Activated CD4-positive, alpha-beta T cell treated with anti-CD3 and anti-CD28 coated beads, Interleukin-2, Interleukin-6, amounts not matched to agents 100 ng/mL and 50 ng/mL, durations not matched to agents 16 hours and 8 hours (primary cell): ENCODE measurements at regions not wholly inside any gene's neighbourhood (a gene's known extent, or its start where the extent isn't known, plus 50 kb on each side); places are given as distances from the start of the nearest gene placed in this dataset.

ENCODE experiments used
- DNase-seq: peaks from one replicate; pipeline ENCODE4 v3.0.0-alpha.2; 2020

DNA sequence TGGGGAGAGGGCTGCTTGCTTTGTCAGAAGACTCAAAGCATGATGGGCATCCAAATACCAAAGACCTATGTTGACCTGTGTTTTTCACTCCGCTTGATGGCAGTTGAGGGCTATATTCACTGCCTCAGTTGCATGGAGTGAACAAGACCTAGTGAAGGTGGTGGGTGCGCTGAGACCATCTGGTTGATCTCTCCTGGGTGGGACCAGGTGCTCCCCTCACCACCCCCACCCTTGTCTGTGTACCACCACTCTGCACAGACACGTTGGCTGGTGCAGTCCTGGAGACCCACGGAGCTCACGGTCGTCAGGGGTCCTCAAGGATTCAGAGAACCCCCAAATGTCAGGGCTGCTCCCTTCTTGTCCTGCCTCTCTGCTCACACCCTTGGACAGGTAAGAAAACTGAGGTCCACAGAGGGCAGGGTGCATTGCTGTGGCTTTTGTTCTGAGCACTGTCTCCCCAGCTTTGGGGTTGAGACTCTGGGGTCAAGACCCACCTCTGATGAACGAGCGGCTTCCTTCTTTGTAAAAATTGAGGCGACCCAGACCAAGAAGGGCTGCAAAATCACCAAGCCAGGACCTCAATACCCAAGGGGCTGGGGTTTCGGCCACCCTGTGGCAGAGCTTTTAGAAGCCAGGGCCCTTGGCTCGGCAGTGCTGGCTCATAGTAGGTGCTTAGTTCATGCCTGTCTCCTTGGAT lies 166.3 kb upstream of the RTL1 start:
- DNase-seq = no peak

DNA sequence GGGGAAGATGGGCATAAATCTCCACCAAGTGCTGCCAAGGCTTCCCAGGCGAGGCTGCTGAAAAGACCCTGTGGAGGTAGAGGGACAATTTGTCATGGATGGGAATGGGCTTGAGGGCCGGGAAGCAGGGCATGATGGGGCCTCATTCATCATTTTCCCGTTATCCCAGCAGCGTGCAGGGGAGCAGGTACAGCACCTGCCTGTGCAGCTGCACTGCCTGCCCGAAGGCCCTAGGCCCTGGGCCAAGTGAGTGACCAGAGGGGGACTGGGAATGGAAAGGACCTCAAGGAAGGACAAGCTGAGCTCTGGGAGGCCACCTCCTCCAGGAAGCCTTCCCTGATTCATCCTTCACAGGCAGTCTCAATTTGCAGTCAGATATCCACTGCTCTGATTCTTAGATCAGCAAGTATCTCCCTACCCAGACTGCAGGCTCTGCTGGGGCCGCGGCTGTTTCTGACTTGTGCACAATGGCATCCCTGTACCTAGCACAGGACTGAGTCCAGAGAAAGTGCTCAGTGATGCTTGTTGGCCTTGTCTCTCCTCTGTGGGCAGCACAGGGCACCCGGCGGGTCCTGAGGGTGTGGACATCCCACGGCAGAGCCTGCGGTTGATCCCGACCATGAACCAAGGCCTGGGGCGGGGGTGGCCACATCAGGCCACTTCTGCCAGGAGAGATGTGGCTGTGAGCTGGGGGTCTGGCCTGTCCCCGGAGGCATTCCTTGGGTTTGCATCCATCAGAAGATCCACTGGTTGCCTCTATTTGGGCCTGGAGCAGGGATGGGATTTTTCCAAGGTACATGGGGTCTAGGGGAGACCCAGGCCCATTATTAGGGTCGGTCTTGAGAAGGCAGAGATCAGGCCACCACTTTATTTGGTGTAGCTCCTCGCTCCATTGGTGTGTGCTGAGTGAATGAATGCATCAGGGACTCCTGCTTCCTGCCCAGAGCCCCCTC lies 167.3 kb upstream of the RTL1 start:
- no peak for DNase-seq

DNA sequence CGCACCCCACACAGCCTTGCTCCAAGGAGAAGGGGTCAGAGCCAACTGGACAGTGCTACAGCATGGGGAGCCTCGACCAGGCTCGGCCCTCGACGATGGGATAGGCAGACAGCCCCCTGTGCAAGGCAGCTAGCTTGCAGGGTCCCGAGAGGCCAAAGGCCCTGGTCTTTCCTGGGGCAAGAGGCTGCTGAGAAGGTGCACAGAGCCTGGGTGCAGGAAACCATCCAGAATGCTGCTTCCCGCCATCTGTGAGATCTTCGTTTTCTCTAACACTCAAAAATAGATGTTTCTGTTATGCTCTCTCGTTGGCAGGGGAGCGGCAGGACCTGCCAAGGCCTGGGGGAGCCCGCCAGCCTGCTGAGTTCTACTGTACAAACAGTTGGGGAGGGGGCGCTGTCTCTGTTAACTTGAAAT lies 168.0 kb upstream of the RTL1 start:
- no peak for DNase-seq

DNA sequence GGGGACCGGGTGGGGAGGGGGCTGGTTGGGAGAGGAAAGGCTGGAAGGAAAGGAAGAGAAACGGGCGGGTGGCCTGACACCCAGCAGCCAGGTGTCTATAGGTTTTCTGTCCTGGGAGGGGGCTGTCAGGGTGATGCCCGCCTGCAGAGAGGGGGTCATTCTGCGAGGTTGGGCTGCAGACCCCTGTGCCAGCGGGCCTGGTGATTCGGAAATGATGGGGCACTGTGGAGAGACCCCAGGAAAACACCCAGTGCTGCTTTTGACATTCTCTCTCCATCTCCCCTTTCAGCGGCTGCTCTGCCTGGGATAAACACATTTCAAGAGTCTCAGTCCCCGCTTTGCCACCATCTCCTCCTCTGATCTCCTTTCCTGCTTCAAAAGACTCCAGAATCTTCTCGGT lies 168.5 kb upstream of the RTL1 start:
- no peak for DNase-seq

DNA sequence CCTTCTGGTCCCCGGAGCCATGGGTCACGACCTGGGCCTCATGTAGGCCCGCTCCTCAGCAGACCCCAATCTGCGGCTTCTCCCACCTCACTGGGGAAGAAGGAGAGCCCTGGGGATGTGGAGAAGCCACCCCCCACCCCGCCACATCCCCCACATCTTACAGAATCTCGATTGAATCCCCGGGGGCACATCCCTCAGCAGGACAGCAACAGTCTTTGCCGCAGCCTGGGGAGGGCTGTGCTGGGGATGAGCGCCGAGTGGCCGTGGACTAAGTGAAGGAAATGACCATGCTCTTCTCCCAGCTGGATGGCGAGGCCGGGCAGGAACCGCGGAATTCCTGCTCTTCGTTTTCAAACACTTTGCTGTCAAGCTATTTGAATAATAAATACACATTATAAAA lies 169.0 kb upstream of the RTL1 start:
- no peak for DNase-seq

DNA sequence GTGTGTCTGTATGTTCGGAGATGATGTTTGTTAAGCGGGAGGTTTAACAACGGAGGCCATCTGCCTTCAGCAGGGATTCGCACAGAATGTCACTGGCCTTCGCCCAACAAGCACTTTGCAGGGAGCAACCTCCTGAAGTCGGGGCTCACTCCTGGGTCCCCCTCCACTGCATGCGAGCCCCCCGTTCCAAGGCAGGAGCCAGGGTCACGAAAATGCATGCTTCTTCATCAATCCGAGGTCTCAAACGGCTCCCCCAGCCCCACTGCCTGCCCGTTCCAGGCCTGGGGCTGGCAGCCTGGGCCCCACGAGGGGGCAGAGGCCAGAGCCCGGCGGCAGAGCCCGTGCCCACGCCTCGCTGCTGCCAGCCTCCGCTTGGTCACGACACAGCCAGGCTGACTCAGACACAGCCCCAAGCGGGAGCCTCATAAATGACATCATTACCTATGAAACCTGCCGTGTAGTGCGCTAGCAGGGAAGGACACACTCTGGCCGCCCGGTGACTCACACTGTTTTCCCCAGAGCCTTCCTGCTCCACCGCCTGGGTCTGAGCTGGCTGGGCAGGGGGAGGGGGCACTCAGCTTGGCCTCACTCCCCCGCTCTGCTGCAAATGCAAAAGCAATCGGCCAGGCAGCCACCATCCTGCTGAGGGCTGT lies 169.5 kb upstream of the RTL1 start:
- peak; percentile 47 for DNase-seq

DNA sequence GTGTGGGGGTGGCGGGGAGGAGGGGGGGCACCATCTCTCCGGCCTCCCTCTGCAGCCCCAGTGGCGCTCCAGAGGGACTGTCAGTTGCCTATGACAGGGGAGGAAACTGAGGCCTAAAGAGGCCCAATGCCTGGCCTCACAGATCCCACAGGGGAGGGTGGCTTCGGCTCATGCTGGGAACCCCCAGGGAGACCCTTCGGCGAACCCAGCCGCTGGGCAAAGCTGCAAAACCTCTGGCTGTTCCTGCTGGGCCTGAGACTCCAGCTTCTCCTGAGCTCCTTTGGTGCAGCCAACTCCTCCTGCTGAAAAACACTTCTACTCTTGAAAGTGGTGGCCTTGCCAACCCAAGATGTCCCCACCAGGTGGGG lies 170.1 kb upstream of the RTL1 start:
- DNase-seq = no peak

DNA sequence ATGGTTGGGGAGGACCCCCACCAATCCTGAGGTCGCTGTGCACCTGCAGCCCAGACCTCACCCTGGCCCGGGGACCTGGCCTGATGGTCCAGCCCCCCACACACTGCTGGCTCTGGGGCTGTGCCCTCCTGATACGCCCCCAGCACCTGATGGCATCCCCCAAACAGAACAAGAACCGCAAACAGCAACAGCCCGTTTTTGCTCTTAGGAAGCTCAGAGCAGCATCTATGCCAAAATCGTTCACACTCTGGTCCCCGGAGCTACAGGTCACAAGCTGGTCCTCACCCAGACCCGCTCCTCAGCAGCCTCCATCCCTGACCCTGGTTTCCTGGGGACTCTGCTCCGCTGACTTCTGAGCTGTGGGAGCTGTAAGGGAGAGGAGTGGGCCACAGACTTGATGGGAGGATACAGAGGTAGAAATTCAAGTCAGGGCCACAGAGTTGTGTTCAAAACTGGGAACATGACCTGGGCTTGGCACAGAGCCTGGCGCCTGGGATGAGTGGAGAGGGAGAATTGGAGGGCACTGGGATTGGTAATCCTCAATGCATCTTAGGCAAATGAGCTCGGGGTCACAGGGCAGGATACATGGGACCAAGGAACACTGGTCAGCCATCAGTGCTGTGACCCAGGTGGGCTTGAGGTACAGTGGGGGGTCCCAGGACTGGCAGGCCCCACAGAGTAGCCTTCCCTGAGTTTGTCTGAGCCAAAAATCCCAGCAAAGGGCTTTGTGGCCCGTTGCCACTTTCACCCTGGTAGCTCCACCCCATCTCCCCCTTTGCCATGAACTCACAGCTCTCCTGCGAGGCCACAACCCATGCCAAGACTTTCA lies 170.9 kb upstream of the RTL1 start:
- no peak for DNase-seq

DNA sequence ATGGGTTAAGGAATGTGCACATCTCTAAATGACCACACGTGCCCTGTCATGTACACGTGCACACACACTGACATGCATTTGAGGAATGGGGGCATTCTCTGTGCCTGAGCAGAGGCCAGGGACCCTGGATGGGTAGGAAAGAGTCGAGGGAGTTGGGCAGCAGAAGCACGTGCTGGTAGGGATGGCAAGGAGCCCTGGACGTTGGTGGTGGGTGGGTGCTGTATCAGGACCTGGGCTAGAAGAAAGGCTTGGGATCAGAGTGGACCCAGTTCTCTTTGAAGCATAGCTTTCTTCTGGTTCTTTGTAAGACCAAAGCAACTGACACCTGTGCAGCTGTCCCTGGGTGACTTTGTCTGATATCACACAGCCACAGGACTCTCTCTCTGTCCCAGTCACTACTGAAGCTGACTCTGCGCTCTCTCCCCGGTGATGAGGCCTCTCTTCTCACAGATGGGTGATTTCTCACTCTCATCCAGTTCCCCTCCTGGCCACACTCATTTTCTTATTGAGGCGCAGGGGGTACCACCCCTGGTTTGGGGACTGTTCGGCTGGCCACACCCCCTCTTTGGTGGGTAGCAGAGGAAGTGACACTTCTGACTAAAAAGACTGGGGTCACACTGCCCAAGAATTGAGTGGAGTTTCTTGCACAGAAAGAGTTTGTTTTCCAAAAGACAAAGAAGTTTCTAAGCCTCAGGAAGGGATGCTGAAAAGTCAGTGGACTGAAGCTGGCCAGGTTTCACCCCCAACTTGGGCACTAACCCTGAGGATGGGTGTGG lies 171.7 kb upstream of the RTL1 start:
- peak; percentile 6 for DNase-seq

DNA sequence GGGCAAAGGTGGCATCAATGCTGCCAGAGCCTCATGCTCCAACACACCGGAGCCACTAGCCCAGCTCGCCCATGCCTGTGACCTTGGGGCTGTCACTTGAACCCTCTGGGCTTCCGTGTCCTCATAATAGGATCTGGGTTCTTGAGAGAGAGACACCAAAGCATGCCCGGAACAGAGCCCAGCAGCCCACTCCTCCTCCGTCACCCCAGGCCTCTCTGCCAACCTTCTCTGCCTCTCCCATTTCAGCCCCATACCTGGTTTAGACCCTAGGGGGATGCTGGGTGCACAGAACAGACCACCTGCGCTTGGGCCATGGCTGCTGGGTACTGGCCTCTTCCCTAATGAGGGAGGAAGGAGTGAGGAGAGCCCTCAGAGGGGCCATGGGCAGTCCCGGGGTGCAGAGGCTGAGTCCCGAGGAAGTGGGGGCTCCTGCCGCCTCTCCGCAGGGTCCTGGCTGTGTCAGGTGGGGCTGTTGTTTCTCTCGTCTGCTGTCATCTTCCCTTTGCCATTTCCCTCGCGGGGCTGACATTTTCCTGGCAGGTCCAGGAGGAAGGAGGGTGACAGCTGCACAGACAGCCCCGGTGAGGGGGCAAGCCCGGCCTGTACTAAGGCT lies 172.4 kb upstream of the RTL1 start:
- no peak for DNase-seq

DNA sequence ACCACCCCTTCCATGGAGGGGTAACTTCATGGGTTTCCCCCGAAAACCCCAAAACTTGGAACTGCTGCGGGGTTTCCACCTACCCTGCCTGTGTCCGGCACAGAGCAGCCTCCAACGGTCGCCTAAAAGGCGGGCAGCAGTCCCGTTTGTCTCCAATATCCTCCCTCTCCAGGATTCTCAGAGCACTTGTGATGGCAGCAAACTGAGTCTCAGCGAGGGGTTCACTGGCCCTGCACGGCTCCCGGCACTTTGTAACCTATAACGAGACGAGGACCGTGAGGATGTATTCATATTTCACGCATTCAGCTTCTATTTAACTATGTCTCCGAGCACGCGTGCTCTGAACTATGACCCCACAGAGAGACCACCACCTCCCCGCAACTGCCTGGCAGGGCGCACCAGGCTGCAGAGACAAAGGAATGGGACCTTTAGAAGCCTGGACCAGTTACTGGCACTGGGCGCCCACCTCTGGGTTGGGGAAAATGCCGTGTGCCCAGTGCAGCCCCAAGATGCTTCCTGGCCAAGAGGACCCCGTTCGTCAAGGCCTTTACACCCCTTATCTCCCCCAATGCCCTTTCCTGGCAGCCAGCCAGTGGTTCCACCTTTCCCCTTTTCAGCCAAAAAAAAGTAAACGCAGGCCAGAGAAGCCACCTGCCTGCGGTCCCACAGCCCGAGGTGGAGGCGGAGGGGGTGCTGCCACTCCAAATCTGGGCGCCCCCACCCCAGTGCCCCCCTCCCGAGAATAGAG lies 173.1 kb upstream of the RTL1 start:
- no peak for DNase-seq

DNA sequence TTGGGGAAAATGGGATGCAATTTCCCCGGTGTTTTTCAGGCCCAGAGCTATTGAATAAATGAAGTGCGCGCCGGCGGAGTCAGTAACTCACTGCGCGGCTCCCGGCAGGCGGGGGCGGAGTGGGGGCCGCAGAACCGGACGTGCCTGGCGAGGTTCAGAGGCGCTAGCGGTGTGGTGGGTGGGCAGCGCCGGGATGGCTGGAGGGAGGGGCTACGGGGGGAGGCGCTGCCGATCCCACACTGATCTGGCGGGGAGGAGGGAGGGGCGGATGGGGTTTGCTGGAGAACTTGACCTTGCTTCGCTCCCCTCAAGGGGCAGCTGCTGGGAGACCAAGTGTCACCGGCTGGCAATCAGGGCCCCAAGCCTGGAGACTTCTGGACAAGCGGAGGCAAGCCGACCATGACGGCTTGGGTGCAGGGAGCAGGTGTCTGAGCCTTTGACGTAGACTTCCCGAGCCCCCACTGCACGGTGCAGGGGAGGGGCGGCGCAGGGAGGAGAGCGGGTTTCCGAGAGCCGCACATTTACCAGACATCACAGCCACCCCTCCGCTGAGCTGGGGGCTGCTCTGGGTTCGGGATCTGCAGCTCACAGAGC lies 174.1 kb upstream of the RTL1 start:
- DNase-seq = no peak

DNA sequence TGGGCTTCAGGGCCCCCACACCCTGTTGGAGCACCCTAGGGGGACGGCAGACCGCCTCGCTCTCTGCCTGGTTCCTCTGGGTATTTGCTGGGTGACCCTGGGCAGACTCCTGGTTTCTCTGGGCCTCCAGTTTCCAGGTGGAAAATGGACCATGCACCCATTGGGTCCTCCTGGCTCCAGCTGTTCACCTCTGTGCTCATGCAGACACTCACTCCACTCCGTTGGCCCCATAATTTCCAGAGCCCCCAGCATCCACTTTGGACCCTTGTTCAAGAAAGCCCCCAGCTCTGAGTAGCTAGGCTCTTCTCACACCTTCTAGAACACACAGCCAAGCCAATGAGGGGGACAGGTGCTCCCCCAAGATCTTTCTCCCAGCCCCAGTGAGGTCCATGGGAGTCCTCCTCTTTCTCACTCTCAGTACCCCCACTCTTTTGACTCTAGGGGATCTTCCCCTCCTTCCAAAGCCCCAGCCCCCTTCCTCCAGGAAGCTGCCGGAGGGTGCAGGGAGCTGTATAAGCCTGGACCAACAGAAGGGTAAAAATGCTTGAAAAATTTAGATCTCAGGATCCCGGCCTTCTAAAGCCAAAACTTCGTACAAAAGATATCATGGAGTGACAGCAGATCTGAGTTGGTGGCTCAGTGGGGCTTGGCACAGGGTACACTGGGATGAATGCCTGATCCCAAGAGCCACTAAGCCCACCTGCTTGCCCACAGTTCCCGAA lies 174.8 kb upstream of the RTL1 start:
- DNase-seq = no peak

DNA sequence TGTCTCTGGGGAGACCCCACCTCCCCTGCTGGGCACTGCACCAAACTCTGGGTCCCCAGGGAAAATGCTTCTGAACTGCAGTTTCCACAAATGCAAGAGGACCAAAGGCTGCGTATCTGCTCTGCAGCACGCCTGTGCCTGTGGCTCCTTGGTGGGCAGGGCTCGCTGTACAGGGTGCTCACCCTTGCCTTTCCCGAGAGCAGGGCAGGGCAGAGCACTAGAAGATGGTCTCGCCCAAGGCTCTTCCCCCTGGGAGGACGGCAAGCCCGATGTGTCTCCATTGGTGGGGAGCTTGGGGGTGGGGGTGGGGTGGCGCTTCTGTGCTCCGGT lies 175.3 kb upstream of the RTL1 start:
- no peak for DNase-seq

DNA sequence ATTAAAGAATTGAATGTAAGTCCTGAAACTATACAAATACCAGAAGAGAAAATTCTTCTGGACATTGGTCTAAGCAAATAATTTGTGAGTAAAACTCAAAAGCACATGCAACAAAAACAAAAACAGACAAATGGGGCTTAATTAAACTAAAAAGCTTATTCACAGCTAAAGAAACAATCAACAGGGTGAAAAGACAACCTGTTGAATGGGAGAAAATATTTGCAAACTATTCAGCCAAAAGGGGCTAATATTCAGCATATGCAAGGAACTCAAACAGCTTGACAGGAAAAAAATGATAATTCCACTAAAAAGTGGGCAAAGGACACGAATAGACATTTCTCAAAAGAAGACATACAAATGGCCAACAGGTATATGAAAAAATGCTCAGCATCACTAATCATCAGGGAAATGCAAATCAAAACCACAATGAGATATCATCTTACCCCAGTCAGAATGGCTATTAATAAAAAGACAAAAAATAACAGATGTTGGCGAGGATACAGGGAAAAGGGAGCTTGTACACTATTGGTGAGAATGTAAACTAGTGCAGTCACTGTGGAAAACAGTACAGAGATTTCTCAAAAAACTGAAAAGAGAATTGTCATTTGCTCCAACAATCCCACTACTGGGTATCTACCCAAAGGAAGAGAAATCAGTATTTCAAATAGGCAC lies 177.5 kb upstream of the RTL1 start:
- DNase-seq = no peak

DNA sequence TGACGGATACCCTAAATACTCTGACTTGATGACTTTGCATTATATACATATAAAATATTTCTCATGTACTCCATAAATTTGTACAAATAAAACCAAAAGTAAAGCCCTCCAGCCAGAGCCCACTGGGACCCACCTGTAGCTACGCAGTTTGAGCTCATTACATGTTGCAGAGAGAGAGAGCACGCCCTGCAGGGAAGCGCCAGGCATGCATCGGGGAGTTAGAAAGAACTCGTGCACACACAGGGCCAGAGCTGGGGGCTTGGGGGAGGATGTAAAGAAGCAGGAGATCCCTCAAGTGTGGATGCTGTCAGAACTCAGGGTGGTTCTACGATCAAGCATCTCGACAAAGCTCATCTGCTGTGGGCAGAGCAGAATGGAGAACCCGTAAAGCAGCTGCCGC lies 178.5 kb upstream of the RTL1 start:
- DNase-seq = no peak

DNA sequence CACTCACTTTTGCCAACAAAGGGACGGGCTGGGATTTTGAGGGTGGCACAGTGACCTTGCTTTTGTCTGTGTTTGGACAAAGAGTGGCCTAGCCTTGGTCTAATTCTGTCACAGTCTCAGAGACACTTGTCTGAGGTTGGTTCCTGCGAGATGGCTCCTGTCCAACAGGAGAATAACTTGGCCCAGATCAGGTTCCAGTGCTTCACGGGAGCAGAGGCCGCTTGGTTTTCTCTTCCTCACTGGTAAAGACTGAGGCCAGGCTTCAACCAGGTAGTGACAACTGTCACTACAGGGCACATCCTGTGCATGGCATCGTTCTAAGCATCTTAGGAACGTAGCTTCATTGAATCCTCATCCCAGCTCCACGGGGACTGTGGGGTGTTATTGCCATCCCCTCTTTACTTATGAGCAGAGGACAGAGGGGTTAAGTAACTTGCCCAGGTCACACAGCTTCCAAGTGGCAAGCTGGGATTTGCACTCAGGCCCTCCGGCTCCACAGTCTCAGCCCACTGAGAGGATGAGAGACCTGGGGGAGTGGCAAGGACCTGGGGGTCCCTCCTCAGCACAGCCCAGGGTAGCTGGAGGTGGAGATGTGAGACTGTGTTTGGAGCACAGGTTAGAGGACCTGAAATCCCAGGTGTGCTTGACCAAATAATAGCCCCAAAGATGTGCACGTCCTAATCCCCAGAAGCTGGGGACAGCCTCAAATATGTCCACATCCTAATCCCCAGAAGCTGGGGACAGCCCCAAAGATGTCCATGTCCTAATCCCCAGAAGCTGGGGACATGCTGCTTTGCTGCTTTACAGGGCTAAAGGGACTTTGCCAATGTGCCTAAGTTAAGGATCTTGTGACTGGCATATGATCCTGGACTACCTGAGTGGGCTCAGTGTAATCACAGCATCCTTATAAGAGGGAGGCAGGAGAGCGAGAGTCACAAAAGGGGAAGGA lies 179.2 kb upstream of the RTL1 start:
- no peak for DNase-seq
